ENCODE measurements at regions not wholly inside any gene's neighbourhood (a gene's known extent, or its start where the extent isn't known, plus 50 kb on each side); places are given as distances from the start of the nearest gene placed in this dataset.
"Not testable (repeated sequence)": the region's sequence is repeated elsewhere in the genome, so short reads cannot be mapped to it uniquely, and the experiment has no call there.

- Histone ChIP-seq H3K4me1 (ENCODE audit: control insufficient read depth in 1 of 2, low read depth in 2 of 2) (peaks cover 21 to 57% of the 10 kb centered on the region in 2 donors), H3K4me3 (no peak overlapping the region), H3K27ac (no peak overlapping the region), H3K9me3 (no peaks in the 10 kb centered on the region), H3K36me3 (no peaks in the 10 kb centered on the region), H3K27me3 (replicated peaks; ENCODE audit: insufficient read depth) (no peaks in the 10 kb centered on the region)
- no peak for TF ChIP-seq CTCF (IDR thresholded peaks at IDR 0.05)
- no peak for DNase-seq (ENCODE audit: low spot score)
- ATAC-seq (ENCODE audit: insufficient number of reproducible peaks, low FRiP score, low read depth), result peak; percentile 39
Measured at GRCh38 chr5:96198356-96199058, 234.5 kb downstream of the PCSK1 start.

- not testable (repeated sequence) for H3K36me3 ChIP-seq; H3K4me3 ChIP-seq; DNase-seq (ENCODE audit: low spot score); H3K27me3 ChIP-seq (replicated peaks; ENCODE audit: insufficient read depth); ATAC-seq (ENCODE audit: insufficient number of reproducible peaks, low FRiP score, low read depth); H3K9me3 ChIP-seq
- Histone ChIP-seq H3K27ac (peak overlapping the region in 1 of 2 donors; percentile 40), H3K4me1 (ENCODE audit: control insufficient read depth in 1 of 2, low read depth in 2 of 2) (peaks cover 21 to 56% of the 10 kb centered on the region in 2 donors)
Measured at GRCh38 chr5:96197767-96198166, 235.3 kb downstream of the PCSK1 start.

GRCh38 chr5:96197347-96197746 lies 235.7 kb upstream of the ELL2 start:
- H3K9me3 ChIP-seq, result no peaks in the 10 kb centered on the region
- H3K27ac ChIP-seq, result peak overlapping the region in 1 of 2 donors; percentile 40
- H3K4me1 ChIP-seq (ENCODE audit: control insufficient read depth in 1 of 2, low read depth in 2 of 2), result peaks cover 21 to 56% of the 10 kb centered on the region in 2 donors
- no peak for DNase-seq (ENCODE audit: low spot score)
- no peaks in the 10 kb centered on the region for H3K36me3 ChIP-seq
- no peak for ATAC-seq (ENCODE audit: insufficient number of reproducible peaks, low FRiP score, low read depth)
- no peaks in the 10 kb centered on the region for H3K27me3 ChIP-seq (replicated peaks; ENCODE audit: insufficient read depth)
- no peak for TF ChIP-seq CTCF (IDR thresholded peaks at IDR 0.05)
- no peak overlapping the region for H3K4me3 ChIP-seq

- Histone ChIP-seq H3K4me3 (no peak overlapping the region), H3K4me1 (ENCODE audit: control insufficient read depth in 1 of 2, low read depth in 2 of 2) (peaks cover 21 to 56% of the 10 kb centered on the region in 2 donors), H3K27me3 (replicated peaks; ENCODE audit: insufficient read depth) (no peaks in the 10 kb centered on the region), H3K27ac (peak overlapping the region in 1 of 2 donors; percentile 40), H3K36me3 (no peaks in the 10 kb centered on the region), H3K9me3 (no peaks in the 10 kb centered on the region)
- TF ChIP-seq CTCF (IDR thresholded peaks at IDR 0.05), result no peak
- ATAC-seq (ENCODE audit: insufficient number of reproducible peaks, low FRiP score, low read depth) (peak; percentile 19), DNase-seq (ENCODE audit: low spot score) (no peak)
Measured at GRCh38 chr5:96196890-96197289, 235.2 kb upstream of the ELL2 start.

- H3K9me3 ChIP-seq, result no peaks in the 10 kb centered on the region
- H3K4me3 ChIP-seq, result no peak overlapping the region
- H3K4me1 ChIP-seq (ENCODE audit: control insufficient read depth in 1 of 2, low read depth in 2 of 2), result peaks cover 21 to 56% of the 10 kb centered on the region in 2 donors
- DNase-seq (ENCODE audit: low spot score) (no peak), ATAC-seq (ENCODE audit: insufficient number of reproducible peaks, low FRiP score, low read depth) (no peak)
- no peaks in the 10 kb centered on the region for H3K36me3 ChIP-seq
- H3K27ac ChIP-seq, result peak overlapping the region in 1 of 2 donors; percentile 40
- no peaks in the 10 kb centered on the region for H3K27me3 ChIP-seq (replicated peaks; ENCODE audit: insufficient read depth)
- no peak for TF ChIP-seq CTCF (IDR thresholded peaks at IDR 0.05)
Measured at GRCh38 chr5:96196407-96196806, 234.8 kb upstream of the ELL2 start.

GRCh38 chr5:96195123-96195522 lies 233.5 kb upstream of the ELL2 start:
- no peak for DNase-seq (ENCODE audit: low spot score)
- H3K27ac ChIP-seq, result no peak overlapping the region
- no peaks in the 10 kb centered on the region for H3K9me3 ChIP-seq
- no peaks in the 10 kb centered on the region for H3K27me3 ChIP-seq (replicated peaks; ENCODE audit: insufficient read depth)
- peaks cover 17 to 49% of the 10 kb centered on the region in 2 donors for H3K4me1 ChIP-seq (ENCODE audit: control insufficient read depth in 1 of 2, low read depth in 2 of 2)
- no peaks in the 10 kb centered on the region for H3K36me3 ChIP-seq
- TF ChIP-seq CTCF (IDR thresholded peaks at IDR 0.05), result no peak
- ATAC-seq (ENCODE audit: insufficient number of reproducible peaks, low FRiP score, low read depth), result no peak
- no peak overlapping the region for H3K4me3 ChIP-seq

Data from thoracic aorta (tissue), 2 donors.